GM18502 (cell line): ENCODE measurements at regions not wholly inside any gene's neighbourhood (a gene's known extent, or its start where the extent isn't known, plus 50 kb on each side); places are given as distances from the start of the nearest gene placed in this dataset.

ENCODE experiments used
- ATAC-seq: cut with Tn5 transposase; IDR thresholded peaks from one replicate; pipeline ENCODE4 v1.9.1; 2021; ENCODE audit warnings: mild to moderate bottlenecking; ENCODE audit not compliant: unreplicated experiment, poor library complexity

DNA sequence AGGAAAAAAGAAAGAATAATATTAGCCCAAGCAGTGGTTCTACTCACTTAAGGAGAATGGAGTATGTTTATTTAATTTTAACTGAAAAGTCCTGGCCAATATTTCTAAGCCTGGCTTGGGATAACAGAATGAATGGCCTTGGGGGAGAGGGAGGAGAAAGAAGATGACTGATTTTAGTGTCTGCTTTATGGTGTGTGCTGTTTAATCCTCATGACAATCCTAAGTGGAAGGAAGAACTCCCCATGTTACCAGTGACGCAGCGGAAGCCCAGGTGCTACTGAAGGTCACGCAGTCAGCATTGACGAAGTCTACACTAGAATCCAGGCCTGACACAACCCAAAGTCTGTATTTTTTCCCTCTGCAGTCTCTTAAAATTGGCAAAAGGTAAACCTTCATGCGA, 50.5 kb downstream of the PALM2AKAP2 start:
- ATAC-seq, result no peak

DNA sequence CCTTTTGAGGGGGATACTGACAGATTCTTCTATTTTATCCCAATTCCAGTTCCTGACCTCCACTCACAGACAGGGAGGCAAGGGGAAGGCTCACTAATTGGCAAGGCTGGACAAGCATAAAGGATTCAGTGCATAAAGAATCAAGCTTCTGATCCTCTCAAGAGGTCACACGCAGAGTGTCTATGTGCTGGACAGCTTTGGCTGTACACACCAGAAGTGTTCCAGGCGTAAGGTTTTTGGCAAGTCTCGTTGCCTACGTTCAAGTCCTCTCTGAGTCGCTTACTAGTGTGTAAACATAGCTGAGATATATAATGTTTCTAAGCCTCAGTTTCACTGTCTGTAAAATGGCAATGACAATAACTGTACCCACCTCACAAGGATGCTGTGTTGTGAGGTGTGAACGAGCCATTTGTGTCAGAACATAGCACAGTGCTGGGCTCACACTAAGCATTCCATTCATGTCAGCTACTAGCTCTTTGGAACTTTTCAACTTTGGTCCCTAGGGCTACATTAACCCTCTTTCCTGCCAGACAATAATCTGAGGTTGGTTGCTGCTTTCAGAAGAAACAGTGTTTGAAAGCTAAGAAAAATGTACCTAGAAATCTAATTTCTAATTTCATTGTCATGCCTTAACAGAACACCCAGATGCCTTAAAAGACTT, 52.1 kb downstream of the PALM2AKAP2 start:
- ATAC-seq, result no peak

- ATAC-seq, result no peak
Observed at GRCh38 chr9:109834855-109835254, 54.9 kb downstream of the PALM2AKAP2 start.

GRCh38 chr9:109843641-109844040, 63.6 kb downstream of the PALM2AKAP2 start:
- no peak for ATAC-seq

DNA sequence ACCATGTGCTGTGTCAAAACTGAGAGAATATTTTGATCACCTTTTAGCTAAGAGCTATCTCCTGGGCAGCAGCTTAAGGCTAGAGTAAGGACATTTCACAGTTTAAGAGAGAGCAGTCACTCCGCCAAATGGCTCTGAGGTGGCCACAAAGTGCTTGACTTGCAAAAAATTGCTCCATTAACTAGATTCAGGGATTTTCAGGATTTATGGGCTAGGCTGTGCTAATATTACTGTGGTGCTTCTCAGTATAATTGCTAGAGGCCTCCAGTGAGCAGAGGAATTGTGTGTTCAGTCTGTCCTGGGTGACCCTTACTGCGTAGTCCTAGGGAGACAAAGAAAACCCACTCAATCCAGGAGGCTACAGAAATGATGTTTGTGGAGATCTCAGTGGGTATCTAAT, 65.2 kb downstream of the PALM2AKAP2 start:
- no peak for ATAC-seq

DNA sequence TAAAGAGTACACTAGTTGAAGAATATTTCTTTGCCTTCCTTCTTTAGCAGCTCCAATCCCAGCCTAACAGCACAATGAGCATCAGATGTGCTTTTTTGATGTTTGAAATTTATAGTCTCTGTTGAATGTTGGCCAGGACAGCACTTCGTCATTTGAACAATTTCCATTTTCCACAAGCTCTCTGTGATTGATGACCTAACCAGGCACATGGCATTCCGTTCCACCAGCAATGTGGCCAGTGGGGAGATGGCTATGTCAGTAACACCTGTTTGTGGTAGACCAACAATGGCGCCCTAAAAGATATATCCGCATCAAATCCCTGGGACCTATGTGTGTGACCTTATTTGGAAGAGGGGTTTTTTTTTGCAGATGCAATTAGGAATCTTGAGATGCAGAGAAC, 66.8 kb downstream of the PALM2AKAP2 start:
- no peak for ATAC-seq

DNA sequence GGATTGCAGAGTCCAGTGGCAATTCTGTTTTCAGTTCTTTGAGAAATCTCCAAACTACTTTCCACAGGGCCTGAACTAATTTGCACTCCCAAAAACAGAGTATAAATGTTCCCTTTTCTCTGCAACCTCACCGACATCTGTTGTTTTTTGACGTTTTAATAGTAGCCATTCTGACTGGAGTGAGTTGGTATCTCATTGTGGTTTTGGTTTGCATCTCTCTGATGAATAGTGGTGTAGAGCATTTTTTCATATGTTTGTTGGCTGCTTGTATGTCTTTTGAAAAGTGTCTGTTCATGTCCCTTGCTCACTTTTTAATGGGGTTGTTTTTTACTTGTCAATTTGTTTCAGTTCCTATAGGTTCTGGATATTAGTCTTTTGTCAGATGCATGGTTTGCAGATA, 72.6 kb downstream of the PALM2AKAP2 start:
- ATAC-seq, result no peak

DNA sequence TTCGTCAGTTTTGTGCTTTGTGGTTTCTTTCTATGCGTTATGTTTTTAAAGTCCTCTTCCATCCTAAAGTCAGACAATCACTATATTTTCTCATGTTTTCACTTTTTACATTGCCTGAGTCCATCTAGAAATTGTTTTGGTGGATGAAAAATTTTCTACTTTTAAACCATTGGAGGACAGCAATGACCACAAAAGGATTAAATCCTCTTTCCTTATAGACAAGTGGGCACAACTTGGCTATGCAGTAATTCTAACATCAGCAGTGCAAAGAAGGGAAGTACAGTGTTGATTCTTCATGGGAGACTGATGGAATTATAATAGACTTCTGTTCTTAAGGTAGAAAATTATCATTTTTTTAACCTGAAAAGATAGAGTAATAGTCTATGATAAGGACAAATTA, 75.5 kb downstream of the PALM2AKAP2 start:
- no peak for ATAC-seq

DNA sequence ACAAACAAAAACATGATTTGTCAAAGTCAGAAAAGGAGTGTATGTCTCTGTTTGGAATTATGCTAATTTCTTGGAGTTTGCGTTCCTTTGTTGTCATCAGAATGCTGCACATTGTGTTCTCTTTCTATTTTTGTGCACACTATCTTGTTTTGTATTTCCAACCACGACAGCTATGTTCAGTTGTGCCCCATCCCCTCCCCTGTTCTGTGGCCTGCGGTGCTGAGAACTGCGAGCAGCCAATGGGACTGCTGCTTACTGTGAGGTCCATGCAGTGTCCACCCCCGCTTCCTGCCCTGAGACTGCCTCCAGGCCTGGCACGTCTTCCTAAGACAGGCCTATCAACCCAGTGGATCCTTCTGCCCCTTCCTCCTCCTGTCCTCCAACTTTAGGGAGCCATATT, 76.8 kb downstream of the PALM2AKAP2 start:
- ATAC-seq, result no peak

- ATAC-seq, result no peak
Observed at GRCh38 chr9:109857336-109857735, 77.3 kb downstream of the PALM2AKAP2 start.

GRCh38 chr9:109859447-109859846, 79.4 kb downstream of the PALM2AKAP2 start:
- ATAC-seq, result no peak

GRCh38 chr9:109860521-109860920, 80.5 kb downstream of the PALM2AKAP2 start:
- no peak for ATAC-seq

DNA sequence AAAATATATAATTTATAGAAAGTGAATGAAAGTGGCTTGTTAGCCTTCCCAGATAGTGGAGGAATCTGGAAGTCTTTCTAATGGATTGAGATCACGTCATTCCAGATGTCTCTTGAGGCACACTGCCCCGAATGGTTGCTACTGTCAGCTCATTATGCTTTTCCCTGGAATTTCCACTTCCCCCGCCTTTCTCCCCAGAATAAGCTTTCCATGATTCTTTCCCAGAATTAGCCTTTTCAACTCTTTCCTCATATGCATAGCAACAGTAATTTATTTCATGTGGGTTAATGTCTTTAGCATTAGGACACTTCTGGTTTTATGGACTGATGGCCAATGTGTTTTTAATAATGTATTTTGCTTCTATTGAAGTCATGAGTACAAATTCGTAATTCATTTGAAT, 81.5 kb downstream of the PALM2AKAP2 start:
- ATAC-seq, result no peak

GRCh38 chr9:109861918-109862317, 81.9 kb downstream of the PALM2AKAP2 start:
- ATAC-seq, result no peak

DNA sequence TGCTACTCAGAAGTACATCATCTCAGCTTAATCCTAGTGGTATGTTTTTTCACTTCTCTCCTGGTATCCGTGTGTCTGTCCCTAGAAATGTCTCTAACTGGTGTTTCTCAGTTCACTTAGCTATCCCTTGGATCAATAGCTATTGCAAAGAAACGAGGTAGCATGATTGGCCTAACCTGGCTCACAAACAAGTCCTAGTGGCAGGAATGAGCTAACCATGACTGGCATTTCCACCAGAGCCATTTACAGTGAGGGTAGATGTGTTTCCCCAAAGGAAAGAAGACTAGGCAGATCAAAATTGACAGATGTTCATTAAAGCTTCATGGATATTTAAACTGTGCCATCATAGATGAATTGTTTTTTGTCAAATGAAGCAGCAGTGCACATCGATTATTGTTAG, 82.5 kb downstream of the PALM2AKAP2 start:
- ATAC-seq, result no peak

DNA sequence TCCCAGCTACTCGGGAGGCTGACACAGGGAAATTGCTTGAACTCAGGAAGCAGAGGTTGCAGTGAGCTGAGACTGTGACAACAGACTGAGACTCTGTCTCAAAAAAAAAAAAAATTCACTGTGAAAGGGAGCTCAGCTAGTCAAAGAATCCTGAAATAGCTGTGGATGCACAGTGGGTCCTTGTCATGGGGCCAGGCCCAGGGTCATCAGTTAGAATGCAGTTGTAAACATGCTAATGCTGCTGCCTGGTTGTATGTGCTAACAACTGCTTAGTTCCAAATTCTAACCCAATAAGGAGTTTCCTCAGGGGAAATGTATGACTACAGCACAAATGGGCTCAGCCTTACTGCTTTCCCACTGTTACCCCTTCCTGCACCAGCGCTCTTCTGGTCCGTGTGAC, 84.0 kb downstream of the PALM2AKAP2 start:
- ATAC-seq, result no peak

DNA sequence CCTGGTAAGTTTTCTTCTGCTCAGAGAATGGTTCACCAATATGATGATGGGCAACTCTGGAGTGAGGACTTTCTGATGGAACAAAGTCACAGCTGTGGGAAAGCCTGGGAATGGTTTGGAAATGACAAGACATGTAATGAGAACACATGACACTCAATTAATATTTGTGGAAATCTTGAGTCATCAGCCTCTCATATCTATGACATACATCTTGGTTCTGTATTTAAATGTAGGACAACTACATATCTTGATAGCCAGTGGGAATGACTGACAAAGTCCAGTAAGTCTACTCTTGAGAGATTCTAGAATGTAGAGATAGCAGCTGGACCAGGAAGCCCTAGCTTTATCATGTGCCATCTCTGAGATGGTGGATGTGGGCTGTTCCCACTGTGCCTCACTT, 85.5 kb downstream of the PALM2AKAP2 start:
- ATAC-seq, result no peak

DNA sequence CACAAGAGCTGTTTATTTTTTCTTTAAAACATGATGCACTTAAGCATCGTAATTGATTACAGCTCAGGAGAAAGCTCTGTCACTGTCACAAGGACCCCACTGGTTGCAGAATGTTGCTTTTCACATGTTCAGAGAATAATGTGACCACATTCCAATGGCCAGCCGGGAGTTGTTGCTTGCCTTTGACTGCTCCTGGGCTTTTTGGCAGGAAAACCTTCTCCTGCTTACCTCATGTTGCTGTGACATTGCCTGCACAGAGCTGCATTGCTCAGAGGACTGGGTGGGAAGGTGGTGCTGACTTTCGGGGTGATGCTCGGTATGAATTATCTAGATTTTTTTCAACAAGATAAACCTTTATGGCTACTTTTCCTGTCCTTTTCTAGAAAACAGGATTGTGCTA, 88.2 kb downstream of the PALM2AKAP2 start:
- ATAC-seq, result no peak

DNA sequence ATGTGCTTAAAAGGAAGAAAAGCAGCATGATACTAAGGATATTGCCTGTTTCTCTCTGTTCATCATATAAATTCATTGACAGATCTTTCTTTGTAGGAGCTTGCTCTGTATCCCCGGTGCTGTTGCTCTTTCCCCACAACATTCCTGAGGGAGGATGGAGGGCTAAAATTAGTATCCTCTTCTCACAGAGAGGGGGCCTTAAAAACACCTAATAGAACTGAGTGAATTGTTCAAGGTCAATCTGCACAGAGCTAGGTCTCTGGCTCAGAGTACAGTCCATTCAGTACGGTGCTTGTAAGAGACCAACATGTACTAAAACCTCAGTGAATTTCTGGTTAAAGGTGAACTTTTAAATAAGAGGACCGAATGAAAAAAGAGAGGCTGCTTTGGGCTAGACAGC, 88.7 kb downstream of the PALM2AKAP2 start:
- no peak for ATAC-seq

- ATAC-seq, result no peak
Observed at GRCh38 chr9:109870365-109870764, 90.4 kb downstream of the PALM2AKAP2 start.

DNA sequence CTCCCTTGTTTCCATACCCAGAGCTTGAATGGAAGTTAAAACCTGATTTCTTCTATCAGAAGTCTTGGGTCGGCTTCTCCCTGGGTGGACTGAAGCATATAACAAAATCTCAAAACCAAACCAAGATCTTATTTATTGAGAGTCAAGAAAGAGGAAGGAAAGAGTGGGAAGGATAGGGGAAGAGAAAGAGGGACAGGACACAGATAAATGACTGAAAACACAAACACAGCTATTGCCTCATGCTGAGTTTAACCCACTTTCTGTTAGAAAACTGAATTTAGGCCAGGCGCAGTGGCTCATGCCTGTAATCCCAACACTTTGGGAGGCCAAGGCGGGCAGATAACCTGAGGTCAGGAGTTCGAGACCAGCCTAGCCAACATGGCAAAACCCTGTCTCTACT, 92.9 kb downstream of the PALM2AKAP2 start:
- no peak for ATAC-seq

DNA sequence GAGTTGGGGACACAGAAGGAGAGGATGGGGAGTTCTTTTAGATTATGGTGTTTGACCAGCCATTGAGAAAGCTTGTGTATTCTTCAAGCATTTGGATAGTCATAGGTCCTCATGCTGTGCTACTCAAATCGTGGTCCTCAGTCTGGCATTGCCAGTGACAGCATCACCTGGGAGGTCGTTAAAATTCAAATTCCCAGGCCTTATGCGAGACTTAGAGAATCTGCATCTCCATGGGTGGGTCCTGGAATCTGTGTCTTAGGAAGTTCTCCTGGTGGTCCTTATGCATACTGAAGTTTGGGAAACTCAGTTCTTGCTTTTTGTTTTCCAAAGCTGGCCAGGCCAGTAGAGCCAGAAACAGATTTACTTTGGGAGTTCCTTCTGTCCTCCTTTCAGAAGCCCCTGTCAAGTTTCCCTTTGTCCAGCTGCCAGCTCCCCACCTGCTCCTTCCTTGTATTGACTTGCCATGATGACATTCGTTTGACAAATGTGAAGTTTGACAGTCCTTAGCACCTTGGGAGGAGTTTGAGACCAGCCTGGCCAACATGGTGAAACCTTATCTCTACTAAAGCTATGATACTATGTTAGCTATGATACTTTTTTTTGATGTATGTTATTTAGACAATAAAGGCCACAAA, 95.6 kb downstream of the PALM2AKAP2 start:
- no peak for ATAC-seq
